MM.1S (cell line): ENCODE measurements at regions not wholly inside any gene's neighbourhood (a gene's known extent, or its start where the extent isn't known, plus 50 kb on each side); places are given as distances from the start of the nearest gene placed in this dataset.

Experiments used
- CTCF ChIP-seq: fragments of 300-600 bp; sonication (generic); IDR thresholded peaks from 2 replicates; pipeline ENCODE4 v1.5.1; 2016; ENCODE audit warnings: antibody characterized with exemption, low read length, mixed read lengths
- EZH2phosphoT487 ChIP-seq: fragments of 300-600 bp; sonication (generic); IDR thresholded peaks from 2 replicates; pipeline ENCODE4 v1.6.1; 2018; ENCODE audit warnings: antibody characterized with exemption, low read length

DNA sequence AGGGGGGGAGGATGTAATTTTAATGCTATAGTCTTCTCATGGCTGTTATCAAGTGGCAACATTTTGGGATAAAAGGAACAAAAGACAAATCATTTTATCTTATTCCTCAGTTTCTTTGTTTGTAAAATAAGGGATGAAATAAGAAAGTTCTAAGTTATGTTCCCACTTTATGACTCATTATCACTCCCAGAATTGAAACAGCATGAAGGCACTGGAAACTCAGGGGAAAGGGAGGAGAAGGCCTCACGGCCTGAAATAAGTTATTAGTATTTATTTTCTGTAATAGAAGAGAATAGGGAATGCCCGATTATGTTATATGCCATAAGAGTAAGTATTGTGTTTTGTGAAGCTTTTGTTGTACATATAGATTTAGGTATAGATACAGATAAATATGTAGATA, 85.0 kb upstream of the NAMPT start:
- no peak for TF ChIP-seq CTCF
- no peak for TF ChIP-seq EZH2phosphoT487
